HepG2 (cell line): ENCODE measurements at regions not wholly inside any gene's neighbourhood (a gene's known extent, or its start where the extent isn't known, plus 50 kb on each side); places are given as distances from the start of the nearest gene placed in this dataset.

ENCODE experiments used
- ATAC-seq: fragments of 200-7000 bp; cut with Tn5 transposase; 3 replicates; pipeline ENCODE4 v1.9.1; 2020; ENCODE audit warnings: mild to moderate bottlenecking, moderate library complexity
- BruUV-seq: library from RNA; stranded (reverse); fragments of 400-500 nt; replicated peaks from 2 replicates; lab custom pipeline; 2021; lab: Mats Ljungman, UMichigan
- CTCF ChIA-PET: fragments of 300-600 bp; formaldehyde crosslinking; extraction: SDS; loops from one replicate; lab custom pipeline; 2021; ENCODE audit warnings: low total read pairs, inconsistent platforms, low intra/inter-chr PET ratio; lab: Yijun Ruan, JAX
- POLR2A ChIA-PET: fragments of 350-600 bp; sonication (Branson Sonifier 250); formaldehyde crosslinking; loops from one replicate; lab custom pipeline; 2020; ENCODE audit warnings: antibody characterized with exemption, inconsistent platforms; lab: Yijun Ruan, JAX
- DNase-seq: peaks from one replicate; pipeline ENCODE4 v3.0.0-alpha.2; 2015; ENCODE audit warnings: low spot score
- FAIRE-seq: peaks from 3 replicates; lab custom pipeline; 2011; peaks lifted over from hg19 to GRCh38; lab: Jason Lieb, UNC
- H2AFZ ChIP-seq: one replicate; pipeline ENCODE4 v1.6.1; 2011; ENCODE audit warnings: low read length, inconsistent platforms
- H3K27ac ChIP-seq: fragments of 300-600 bp; 3 replicates; pipeline ENCODE4 v1.8.0; 2011; ENCODE audit warnings: mixed run types, mild to moderate bottlenecking, mixed read lengths, low read length, inconsistent platforms; ENCODE audit not compliant: insufficient read depth; ENCODE audit errors: extremely low read length
- H3K27me3 ChIP-seq, 2 experiments: fragments of 200-600 bp in 1 of 2; 2 replicates in 1 of 2; 3 replicates in 1 of 2; pipeline versions ENCODE4 v1.6.0 to v1.8.0; 2011; ENCODE audit warnings: low read length in 2 of 2, mild to moderate bottlenecking in 2 of 2, moderate library complexity in 2 of 2, inconsistent platforms in 1 of 2; ENCODE audit not compliant: insufficient read depth in 2 of 2, control insufficient read depth in 1 of 2
- H3K36me3 ChIP-seq, 2 experiments: fragments of 200-600 bp in 1 of 2; replicated peaks in 1 of 2; 2 replicates in 1 of 2; 3 replicates in 1 of 2; pipeline versions ENCODE4 v1.5.1 to v1.8.0; 2011; ENCODE audit warnings: low read length in 2 of 2, inconsistent platforms in 1 of 2; ENCODE audit not compliant: insufficient read depth in 2 of 2, control insufficient read depth in 1 of 2
- H3K4me1 ChIP-seq: 2 replicates; pipeline ENCODE4 v1.5.1; 2012; ENCODE audit warnings: low read length, inconsistent platforms; ENCODE audit not compliant: insufficient read depth
- H3K4me2 ChIP-seq: 2 replicates; pipeline ENCODE4 v1.6.0; 2011; ENCODE audit warnings: low read depth, low read length, inconsistent platforms
- H3K4me3 ChIP-seq, 3 experiments: fragments of 200-600 bp in 1 of 3; sonication (generic), shearing (Covaris generic) in 1 of 3; replicated peaks in 1 of 3; 2 replicates each; pipeline ENCODE4 v1.5.1; 2011 to 2016; ENCODE audit warnings: low read length in 3 of 3, inconsistent platforms in 2 of 3, low read depth in 2 of 3, mild to moderate bottlenecking in 2 of 3, control low read depth in 1 of 3, mixed read lengths in 1 of 3; ENCODE audit not compliant: insufficient read depth in 1 of 3
- H3K79me2 ChIP-seq: one replicate; pipeline ENCODE4 v1.6.1; 2011; ENCODE audit warnings: low read length, inconsistent platforms; ENCODE audit not compliant: insufficient read depth
- H3K9ac ChIP-seq: 2 replicates; pipeline ENCODE4 v1.6.0; 2011; ENCODE audit warnings: mild to moderate bottlenecking, low read depth, low read length, inconsistent platforms; ENCODE audit not compliant: insufficient read depth
- H3K9me3 ChIP-seq: 2 replicates; pipeline ENCODE4 v1.5.1; 2012; ENCODE audit warnings: mild to moderate bottlenecking, low read length
- H4K20me1 ChIP-seq: 2 replicates; pipeline ENCODE4 v1.6.0; 2011; ENCODE audit warnings: inconsistent platforms, mild to moderate bottlenecking, low read length, moderate library complexity; ENCODE audit not compliant: insufficient read depth
- ATM ChIP-seq: fragments of 450-650 bp; IDR thresholded peaks from 2 replicates; pipeline ENCODE4 v1.7.1; 2017; ENCODE audit warnings: mild to moderate bottlenecking, borderline replicate concordance
- CEBPB ChIP-seq: IDR thresholded peaks from 2 replicates; pipeline ENCODE4 v1.6.1; 2011; ENCODE audit warnings: low read depth, low read length, improper control_type of control experiment, borderline replicate concordance
- CREB1 ChIP-seq, 2 experiments: fragments of 450-650 bp in 1 of 2; IDR thresholded peaks; 2 replicates each; pipeline ENCODE4 v1.6.1; 2016 to 2017; ENCODE audit warnings: control low read depth in 1 of 2, mild to moderate bottlenecking in 1 of 2, missing compliant biosample characterization in 1 of 2, missing genetic modification characterization in 1 of 2
- HNRNPUL1 ChIP-seq: fragments of 200-400 bp; formaldehyde crosslinking; IDR thresholded peaks from 2 replicates; pipeline ENCODE4 v1.6.1; 2017; ENCODE audit warnings: low read depth, mild to moderate bottlenecking, low read length, moderate library complexity
- KAT2B ChIP-seq: fragments of 150-350 bp; IDR thresholded peaks from 2 replicates; pipeline ENCODE4 v1.6.1; 2014; ENCODE audit warnings: low read depth, low read length, borderline replicate concordance
- NCOR1 ChIP-seq: fragments of 200-600 bp; sonication (generic); IDR thresholded peaks from 2 replicates; pipeline ENCODE4 v1.7.0; 2017; ENCODE audit warnings: antibody characterized with exemption, low read length, borderline replicate concordance
- NFATC3 ChIP-seq: sonication (generic); formaldehyde crosslinking; IDR thresholded peaks from 2 replicates; pipeline ENCODE4 v1.5.1; 2020; ENCODE audit warnings: mild to moderate bottlenecking, missing genetic modification reagents
- REXO4 ChIP-seq: sonication (generic); formaldehyde crosslinking; IDR thresholded peaks from 2 replicates; pipeline ENCODE4 v1.8.0; 2022; ENCODE audit warnings: missing genetic modification reagents, mild to moderate bottlenecking, borderline replicate concordance
- SIN3A ChIP-seq: IDR thresholded peaks from 2 replicates; pipeline ENCODE4 v1.6.1; 2011; ENCODE audit warnings: low read depth, mild to moderate bottlenecking, control low read depth, low read length, borderline replicate concordance
- SP1 ChIP-seq, 2 experiments: fragments of 450-650 bp in 1 of 2; sonication (generic) in 1 of 2; formaldehyde crosslinking in 1 of 2; IDR thresholded peaks; 2 replicates each; pipeline versions ENCODE4 v1.4.0 to v1.6.1; 2016 to 2020; ENCODE audit warnings: missing genetic modification reagents in 1 of 2
- ZNF253 ChIP-seq: sonication (generic); formaldehyde crosslinking; IDR thresholded peaks from 2 replicates; pipeline ENCODE4 v1.8.0; 2022; ENCODE audit warnings: mild to moderate bottlenecking, missing genetic modification reagents, borderline replicate concordance
- ZNF282 ChIP-seq: fragments of 450-650 bp; IDR thresholded peaks from 2 replicates; pipeline ENCODE4 v1.6.1; 2018; ENCODE audit not compliant: partially characterized antibody
- ZNF317 ChIP-seq: sonication (generic); formaldehyde crosslinking; IDR thresholded peaks from 2 replicates; pipeline ENCODE4 v1.5.0; 2020; ENCODE audit warnings: mild to moderate bottlenecking, missing genetic modification reagents
- ZNF333 ChIP-seq: sonication (generic); formaldehyde crosslinking; IDR thresholded peaks from 2 replicates; pipeline ENCODE4 v1.4.0; 2020; ENCODE audit warnings: mild to moderate bottlenecking, missing genetic modification reagents, borderline replicate concordance
- ZNF350 ChIP-seq: sonication (generic); formaldehyde crosslinking; IDR thresholded peaks from 2 replicates; pipeline ENCODE4 v1.4.0; 2020; ENCODE audit warnings: mild to moderate bottlenecking, low read depth, missing genetic modification reagents, borderline replicate concordance
- ZNF720 ChIP-seq: sonication (generic); formaldehyde crosslinking; IDR thresholded peaks from 2 replicates; pipeline ENCODE4 v1.4.0; 2020; ENCODE audit warnings: missing genetic modification reagents
- WGBS: methylation state at CpG from one replicate; pipeline ENCODE4 v1.1.6; 2017; ENCODE audit warnings: low lambda C conversion rate; 5-methylcytosine and 5-hydroxymethylcytosine counted together
- in situ Hi-C: cut with HindIII; loops from 2 replicates; pipeline ENCODE4 v1.10.0; 2017; ENCODE audit warnings: low pct_unique_long_range_greater_than_20kb; ENCODE audit not compliant: extremely low pct_ligation_motif_present
- intact Hi-C: fragments of 100-400 bp; cut with micrococcal nuclease; formaldehyde crosslinking; loops from one replicate; pipeline ENCODE4 v1.10.0; 2022; ENCODE audit not compliant: unreplicated experiment
- TF ChIP-seq, protein P1 (sequence below): IDR thresholded peaks from 2 replicates; pipeline ENCODE4 v1.6.1; 2016; ENCODE audit warnings: low read depth, borderline replicate concordance
- TF ChIP-seq, protein P2 (sequence below): sonication (generic); formaldehyde crosslinking; IDR thresholded peaks from 2 replicates; pipeline ENCODE4 v1.4.0; 2020; ENCODE audit warnings: low read depth, mild to moderate bottlenecking, missing genetic modification reagents

DNA sequence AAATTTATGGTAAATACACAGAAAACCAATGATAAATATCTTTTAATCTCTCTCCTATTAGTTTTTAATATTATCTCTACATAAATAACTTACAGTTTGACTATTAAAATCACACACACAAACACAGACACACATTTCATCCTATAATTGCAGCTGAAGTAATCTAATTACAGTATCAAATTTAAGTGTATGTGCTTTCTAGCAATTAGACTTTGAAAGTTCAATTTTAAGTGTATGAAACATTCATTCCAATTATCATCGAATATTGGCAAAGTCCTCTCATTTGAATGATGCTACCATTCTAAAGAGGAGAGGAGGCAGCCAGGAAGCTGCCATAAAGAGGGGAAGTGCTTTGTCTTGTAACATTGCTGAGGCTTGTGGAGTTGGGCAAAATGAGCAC lies 221.2 kb upstream of the PABPC4L start (continued):
- TF ChIP-seq HNRNPUL1: no peak
- no peak for TF ChIP-seq NFATC3 (CRISPR knock-in tag)
- no peak for TF ChIP-seq ZNF350
- TF ChIP-seq, protein P1, sequence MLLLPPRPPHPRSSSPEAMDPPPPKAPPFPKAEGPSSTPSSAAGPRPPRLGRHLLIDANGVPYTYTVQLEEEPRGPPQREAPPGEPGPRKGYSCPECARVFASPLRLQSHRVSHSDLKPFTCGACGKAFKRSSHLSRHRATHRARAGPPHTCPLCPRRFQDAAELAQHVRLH (CRISPR knock-in tag): no peak

DNA sequence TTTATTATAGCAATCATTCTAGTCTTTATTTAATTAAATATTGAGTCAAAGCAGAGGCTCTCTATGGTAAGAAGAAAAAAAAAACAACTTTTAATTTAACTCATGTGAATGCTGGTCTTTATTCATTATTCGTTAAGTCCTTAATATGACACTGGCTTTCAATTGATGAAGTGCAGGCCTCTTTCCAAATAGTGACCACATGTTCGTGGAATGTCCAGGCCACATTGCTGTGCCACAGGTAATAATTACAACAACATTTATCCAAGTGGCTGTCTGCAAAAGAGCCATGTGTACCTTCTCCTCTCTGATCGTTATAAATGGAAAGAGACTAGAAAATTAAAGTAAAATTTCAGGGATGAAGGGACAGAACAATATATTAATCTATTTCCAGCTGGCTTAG lies 220.1 kb upstream of the PABPC4L start:
- ATAC-seq (no peak), FAIRE-seq (no peak), DNase-seq (no peak)
- Histone ChIP-seq H2AFZ (no peak overlapping the region), H3K4me1 (no peaks in the 10 kb centered on the region), H3K27ac (no peak overlapping the region), H3K4me3 (no peak overlapping the region), H3K27me3 (no peaks in the 10 kb centered on the region), H3K79me2 (no peaks in the 10 kb centered on the region), H3K9ac (no peak overlapping the region), H3K36me3 (no peaks in the 10 kb centered on the region), H3K4me2 (no peak overlapping the region), H4K20me1 (no peaks in the 10 kb centered on the region), H3K9me3 (no peaks in the 10 kb centered on the region)
- in situ Hi-C loops (no loop called here), intact Hi-C loops (no loop called here)
- 0% methylated on average over 3 of the region's 3 CpGs for WGBS
- no peak for TF ChIP-seq ZNF282
- ChIA-PET POLR2A (no interaction called here), CTCF (no interaction called here)
- BruUV-seq: no TSS peak

- Histone ChIP-seq H3K4me2 (no peak overlapping the region), H4K20me1 (no peaks in the 10 kb centered on the region), H3K79me2 (no peaks in the 10 kb centered on the region), H3K4me3 (no peak overlapping the region), H3K36me3 (no peaks in the 10 kb centered on the region), H3K27ac (no peak overlapping the region), H3K27me3 (no peaks in the 10 kb centered on the region), H3K4me1 (no peaks in the 10 kb centered on the region), H2AFZ (no peak overlapping the region), H3K9me3 (no peaks in the 10 kb centered on the region), H3K9ac (no peak overlapping the region)
- BruUV-seq: no TSS peak
- CTCF ChIA-PET: no interaction called here
- intact Hi-C loops (no loop called here), in situ Hi-C loops (no loop called here)
- no peak for ATAC-seq
- WGBS: 0% methylated on average over 2 of the region's 2 CpGs
- no peak for FAIRE-seq
- no peak for DNase-seq
- POLR2A ChIA-PET: no interaction called here
- TF ChIP-seq HNRNPUL1: no peak
- no peak for TF ChIP-seq SP1 (IDR thresholded peaks at IDR 0.05)
- TF ChIP-seq SP1 (CRISPR knock-in tag; IDR thresholded peaks at IDR 0.05): no peak
- no peak for TF ChIP-seq ZNF720
- TF ChIP-seq ZNF253 (CRISPR knock-in tag): no peak
- TF ChIP-seq CEBPB: no peak
- no peak for TF ChIP-seq REXO4 (CRISPR knock-in tag)
- TF ChIP-seq, protein P2, sequence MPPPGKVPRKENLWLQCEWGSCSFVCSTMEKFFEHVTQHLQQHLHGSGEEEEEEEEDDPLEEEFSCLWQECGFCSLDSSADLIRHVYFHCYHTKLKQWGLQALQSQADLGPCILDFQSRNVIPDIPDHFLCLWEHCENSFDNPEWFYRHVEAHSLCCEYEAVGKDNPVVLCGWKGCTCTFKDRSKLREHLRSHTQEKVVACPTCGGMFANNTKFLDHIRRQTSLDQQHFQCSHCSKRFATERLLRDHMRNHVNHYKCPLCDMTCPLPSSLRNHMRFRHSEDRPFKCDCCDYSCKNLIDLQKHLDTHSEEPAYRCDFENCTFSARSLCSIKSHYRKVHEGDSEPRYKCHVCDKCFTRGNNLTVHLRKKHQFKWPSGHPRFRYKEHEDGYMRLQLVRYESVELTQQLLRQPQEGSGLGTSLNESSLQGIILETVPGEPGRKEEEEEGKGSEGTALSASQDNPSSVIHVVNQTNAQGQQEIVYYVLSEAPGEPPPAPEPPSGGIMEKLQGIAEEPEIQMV (CRISPR knock-in tag): no peak
- TF ChIP-seq CREB1 (IDR thresholded peaks at IDR 0.05): no peak
- no peak for TF ChIP-seq CREB1 (CRISPR knock-in tag; IDR thresholded peaks at IDR 0.05)
- no peak for TF ChIP-seq SIN3A
- TF ChIP-seq NCOR1: no peak
- no peak for TF ChIP-seq ATM
- no peak for TF ChIP-seq KAT2B
- TF ChIP-seq ZNF317: no peak
- TF ChIP-seq ZNF333 (CRISPR knock-in tag): no peak
Observed at GRCh38 chr4:134408897-134409296, 207.3 kb upstream of the PABPC4L start.
